Stomach (tissue), 4 donors: ENCODE measurements at regions not wholly inside any gene's neighbourhood (a gene's known extent, or its start where the extent isn't known, plus 50 kb on each side); places are given as distances from the start of the nearest gene placed in this dataset.

ENCODE experiments used
- EP300 ChIP-seq: sonication (generic); formaldehyde crosslinking; IDR thresholded peaks from one replicate; pipeline ENCODE4 v1.6.1; 2017; ENCODE audit warnings: antibody characterized with exemption
- POLR2A ChIP-seq, 4 donors: fragments of 450-650 bp; IDR thresholded peaks; one replicate each; pipeline ENCODE4 v1.6.1; 2016; ENCODE audit warnings: antibody characterized with exemption in 4 of 4, control low read depth in 2 of 4, mild to moderate bottlenecking in 1 of 4, moderate library complexity in 1 of 4
- TF ChIP-seq, protein P1 (sequence below), 7 experiments: fragments of 450-650 bp in 4 of 7; fragments of 200-600 bp in 3 of 7; sonication (generic) in 3 of 7; IDR thresholded peaks; one replicate each; pipeline ENCODE4 v1.5.1; 2016 to 2019; ENCODE audit warnings: antibody characterized with exemption in 7 of 7, control low read depth in 2 of 7, mild to moderate bottlenecking in 1 of 7

GRCh38 chr4:123529278-123529568 lies 132.6 kb downstream of the SPRY1 start:
- TF ChIP-seq, protein P1, sequence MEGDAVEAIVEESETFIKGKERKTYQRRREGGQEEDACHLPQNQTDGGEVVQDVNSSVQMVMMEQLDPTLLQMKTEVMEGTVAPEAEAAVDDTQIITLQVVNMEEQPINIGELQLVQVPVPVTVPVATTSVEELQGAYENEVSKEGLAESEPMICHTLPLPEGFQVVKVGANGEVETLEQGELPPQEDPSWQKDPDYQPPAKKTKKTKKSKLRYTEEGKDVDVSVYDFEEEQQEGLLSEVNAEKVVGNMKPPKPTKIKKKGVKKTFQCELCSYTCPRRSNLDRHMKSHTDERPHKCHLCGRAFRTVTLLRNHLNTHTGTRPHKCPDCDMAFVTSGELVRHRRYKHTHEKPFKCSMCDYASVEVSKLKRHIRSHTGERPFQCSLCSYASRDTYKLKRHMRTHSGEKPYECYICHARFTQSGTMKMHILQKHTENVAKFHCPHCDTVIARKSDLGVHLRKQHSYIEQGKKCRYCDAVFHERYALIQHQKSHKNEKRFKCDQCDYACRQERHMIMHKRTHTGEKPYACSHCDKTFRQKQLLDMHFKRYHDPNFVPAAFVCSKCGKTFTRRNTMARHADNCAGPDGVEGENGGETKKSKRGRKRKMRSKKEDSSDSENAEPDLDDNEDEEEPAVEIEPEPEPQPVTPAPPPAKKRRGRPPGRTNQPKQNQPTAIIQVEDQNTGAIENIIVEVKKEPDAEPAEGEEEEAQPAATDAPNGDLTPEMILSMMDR (IDR thresholded peaks at IDR 0.05): no peak
- TF ChIP-seq POLR2A (IDR thresholded peaks at IDR 0.05) (no peak), EP300 (no peak)
